ENCODE measurements at regions not wholly inside any gene's neighbourhood (a gene's known extent, or its start where the extent isn't known, plus 50 kb on each side); places are given as distances from the start of the nearest gene placed in this dataset.

DNA sequence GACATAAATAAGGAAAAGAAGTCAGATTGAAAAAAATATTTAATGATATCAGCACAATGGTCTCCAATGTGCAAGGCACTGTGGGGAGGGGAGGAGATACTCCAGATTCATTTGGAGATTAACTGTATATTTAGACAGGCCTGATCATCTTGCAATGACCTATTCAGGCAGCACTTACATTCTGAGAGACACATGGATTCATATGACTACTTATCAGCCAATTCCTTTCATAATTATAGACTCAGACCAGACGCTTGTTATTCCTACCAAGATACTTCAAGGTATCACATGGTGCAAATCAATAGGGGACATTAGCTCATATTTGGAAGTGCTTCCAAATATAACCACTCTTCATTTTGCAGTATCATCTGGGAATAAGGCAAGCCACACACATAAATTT is 153.5 kb upstream of the TARS1 start:
- no peak overlapping the region for H3K4me3 ChIP-seq (ENCODE audit: low read depth, poor library complexity, severe bottlenecking)
- DNase-seq (ENCODE audit: low spot score in 2 of 2): no peak
- intact Hi-C loops (cut with DNase I; ENCODE audit: low total_unique reads): no loop called here
- WGBS, 2 donors: 84 to 93% methylated on average over 1 of the region's 1 CpG
- no peak for TF ChIP-seq POLR2A (IDR thresholded peaks at IDR 0.05)
- TF ChIP-seq, protein P1, sequence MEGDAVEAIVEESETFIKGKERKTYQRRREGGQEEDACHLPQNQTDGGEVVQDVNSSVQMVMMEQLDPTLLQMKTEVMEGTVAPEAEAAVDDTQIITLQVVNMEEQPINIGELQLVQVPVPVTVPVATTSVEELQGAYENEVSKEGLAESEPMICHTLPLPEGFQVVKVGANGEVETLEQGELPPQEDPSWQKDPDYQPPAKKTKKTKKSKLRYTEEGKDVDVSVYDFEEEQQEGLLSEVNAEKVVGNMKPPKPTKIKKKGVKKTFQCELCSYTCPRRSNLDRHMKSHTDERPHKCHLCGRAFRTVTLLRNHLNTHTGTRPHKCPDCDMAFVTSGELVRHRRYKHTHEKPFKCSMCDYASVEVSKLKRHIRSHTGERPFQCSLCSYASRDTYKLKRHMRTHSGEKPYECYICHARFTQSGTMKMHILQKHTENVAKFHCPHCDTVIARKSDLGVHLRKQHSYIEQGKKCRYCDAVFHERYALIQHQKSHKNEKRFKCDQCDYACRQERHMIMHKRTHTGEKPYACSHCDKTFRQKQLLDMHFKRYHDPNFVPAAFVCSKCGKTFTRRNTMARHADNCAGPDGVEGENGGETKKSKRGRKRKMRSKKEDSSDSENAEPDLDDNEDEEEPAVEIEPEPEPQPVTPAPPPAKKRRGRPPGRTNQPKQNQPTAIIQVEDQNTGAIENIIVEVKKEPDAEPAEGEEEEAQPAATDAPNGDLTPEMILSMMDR (IDR thresholded peaks at IDR 0.05): no peak

DNA sequence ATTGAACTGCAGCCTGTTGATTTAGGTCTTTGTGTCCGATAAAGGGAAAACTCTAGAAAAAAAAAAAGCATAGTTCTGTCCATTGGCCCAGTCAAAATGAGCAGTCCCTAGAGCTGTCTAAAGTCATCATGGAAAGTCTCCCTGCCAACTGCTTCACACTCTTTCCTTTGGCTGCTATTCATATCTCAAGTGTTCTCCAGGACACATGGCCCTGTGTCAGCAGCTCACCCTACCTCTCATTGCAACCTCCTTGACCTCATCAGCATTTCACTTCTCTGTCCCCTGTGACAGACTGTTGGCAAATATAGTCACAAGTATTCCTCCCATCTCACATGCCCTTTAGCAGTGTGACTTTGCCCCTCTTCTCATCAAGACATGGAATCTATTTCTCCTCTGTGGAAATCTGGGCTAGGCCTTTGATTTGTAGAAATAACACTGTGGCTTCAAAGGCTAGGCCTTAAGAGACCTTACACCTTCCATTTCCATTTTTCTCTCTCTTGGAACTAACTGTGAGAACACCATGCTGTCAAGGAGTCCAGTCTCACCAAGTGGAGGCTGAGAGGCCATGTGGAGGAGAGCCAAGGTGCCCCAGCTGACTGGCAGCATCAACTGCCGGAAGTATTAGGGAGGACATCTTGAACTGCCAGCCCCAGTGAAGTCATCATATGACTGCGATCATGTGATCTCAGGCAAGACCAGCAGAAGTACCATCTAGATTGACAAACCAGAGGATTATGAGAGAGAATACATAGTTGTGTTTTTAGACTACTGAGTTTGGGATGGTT is 149.4 kb upstream of the TARS1 start:
- H3K4me3 ChIP-seq (ENCODE audit: low read depth, poor library complexity, severe bottlenecking): no peak overlapping the region
- no peak for DNase-seq (ENCODE audit: low spot score in 2 of 2)
- WGBS, 2 donors: 84 to 88% methylated on average over 3 of the region's 3 CpGs
- TF ChIP-seq POLR2A (IDR thresholded peaks at IDR 0.05): no peak
- TF ChIP-seq, protein P1 (IDR thresholded peaks at IDR 0.05): no peak
- intact Hi-C loops (cut with DNase I; ENCODE audit: low total_unique reads): no loop called here

DNA sequence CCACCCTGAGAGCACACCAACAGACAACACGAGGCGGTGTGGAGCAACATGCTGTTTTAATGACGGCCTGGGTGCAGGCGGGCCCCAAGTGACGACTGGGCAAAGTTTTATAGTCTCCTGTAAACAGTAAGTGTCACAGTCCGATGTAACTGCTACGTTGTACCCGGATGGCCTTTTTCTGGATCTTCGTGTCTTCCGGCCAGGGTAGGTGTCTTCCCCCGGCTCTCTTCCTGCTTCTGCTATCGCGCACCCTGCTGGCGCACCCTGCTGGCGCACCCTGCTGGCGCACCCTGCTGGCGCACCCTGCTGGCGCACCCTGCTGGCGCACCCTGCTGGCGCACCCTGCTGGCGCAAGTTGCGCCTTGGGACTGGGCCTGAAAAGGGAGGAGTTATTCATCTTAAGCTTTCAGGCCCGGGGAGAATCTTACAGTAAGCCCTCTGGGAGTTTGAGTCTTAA is 143.0 kb upstream of the TARS1 start:
- intact Hi-C loops (cut with DNase I; ENCODE audit: low total_unique reads): no loop called here
- WGBS, 2 donors: 89 to 96% methylated on average over 23 of the region's 23 CpGs

DNA sequence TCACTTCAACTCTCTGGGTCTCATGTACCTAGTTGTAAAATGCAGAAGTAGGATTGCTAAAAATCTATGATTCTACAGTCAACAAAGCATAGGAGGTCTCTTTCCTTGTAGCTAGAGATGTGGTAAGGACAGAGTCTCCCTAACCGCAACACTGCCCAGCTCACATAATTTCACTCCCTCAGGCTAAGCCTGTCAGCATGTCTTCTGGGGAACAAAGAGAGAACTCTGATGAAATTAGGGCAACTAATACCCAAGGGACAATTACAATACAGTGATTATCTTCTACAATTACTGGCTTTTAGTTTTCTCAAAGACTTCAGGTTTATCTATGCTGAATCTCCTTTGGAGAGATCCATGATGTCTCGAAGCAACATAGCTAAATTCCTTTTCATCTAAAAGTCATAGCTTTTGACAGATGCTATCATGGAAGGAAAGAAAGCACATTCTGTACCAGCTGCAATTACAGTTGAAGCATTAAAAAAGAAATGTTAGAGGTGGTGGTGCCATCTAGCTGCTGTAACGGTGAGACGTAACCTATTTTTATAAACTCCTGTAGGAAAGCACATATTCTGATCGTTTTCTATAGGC is 141.1 kb upstream of the TARS1 start:
- TF ChIP-seq POLR2A (IDR thresholded peaks at IDR 0.05): no peak
- TF ChIP-seq, protein P1 (IDR thresholded peaks at IDR 0.05): no peak
- no peak overlapping the region for H3K4me3 ChIP-seq (ENCODE audit: low read depth, poor library complexity, severe bottlenecking)
- DNase-seq (ENCODE audit: low spot score in 2 of 2): no peak
- intact Hi-C loops (cut with DNase I; ENCODE audit: low total_unique reads): no loop called here
- WGBS, 2 donors: 7 to 14% methylated on average over 5 of the region's 5 CpGs

More for the DNA sequence above, 143.0 kb upstream of the TARS1 start:
- H3K4me3 ChIP-seq (ENCODE audit: low read depth, poor library complexity, severe bottlenecking): no peak overlapping the region
- no peak for DNase-seq (ENCODE audit: low spot score in 2 of 2)
- TF ChIP-seq POLR2A (IDR thresholded peaks at IDR 0.05): no peak
- TF ChIP-seq, protein P1 (IDR thresholded peaks at IDR 0.05): no peak

DNA sequence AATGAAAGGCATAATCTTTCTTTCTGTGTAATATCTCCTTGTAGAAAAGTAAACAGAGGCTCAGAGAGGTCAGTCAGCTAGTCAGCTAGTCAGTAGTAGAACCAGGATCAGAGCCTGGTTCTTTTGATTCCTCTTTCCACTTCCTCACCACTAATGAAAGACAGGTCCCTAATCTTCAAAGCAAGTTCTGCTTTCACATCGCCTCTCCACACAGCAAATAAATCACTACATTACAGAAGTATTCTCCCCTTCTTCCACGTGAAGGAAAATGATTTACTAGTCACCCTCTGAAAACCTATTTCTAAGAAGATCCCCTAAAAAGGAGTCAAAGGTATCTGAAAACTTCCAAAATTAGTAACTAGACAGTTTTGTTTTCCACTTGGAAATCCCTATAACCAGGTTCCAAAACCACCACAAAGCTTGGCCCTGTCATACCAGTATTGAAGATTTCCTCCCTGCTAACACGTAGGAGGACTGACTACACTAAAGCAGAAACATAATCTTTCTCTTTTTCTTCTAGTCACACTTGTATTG is 140.5 kb upstream of the TARS1 start:
- intact Hi-C loops (cut with DNase I; ENCODE audit: low total_unique reads): no loop called here
- DNase-seq (ENCODE audit: low spot score in 2 of 2): no peak
- H3K4me3 ChIP-seq (ENCODE audit: low read depth, poor library complexity, severe bottlenecking): no peak overlapping the region
- 22 to 26% methylated on average over 3 of the region's 3 CpGs for WGBS, 2 donors
- TF ChIP-seq POLR2A (IDR thresholded peaks at IDR 0.05): no peak
- TF ChIP-seq, protein P1 (IDR thresholded peaks at IDR 0.05): no peak

Measured in lower leg skin (tissue), 4 donors.